K562 (cell line): ENCODE measurements at regions not wholly inside any gene's neighbourhood (a gene's known extent, or its start where the extent isn't known, plus 50 kb on each side); places are given as distances from the start of the nearest gene placed in this dataset.

Experiments used
- ATAC-seq: fragments of 200-7000 bp; cut with Tn5 transposase; 3 replicates; pipeline ENCODE4 v1.9.1; 2020; ENCODE audit warnings: moderate library complexity
- BruUV-seq: library from RNA; stranded (reverse); fragments of 400-500 nt; replicated peaks from 2 replicates; lab custom pipeline; 2021; lab: Mats Ljungman, UMichigan
- CTCF ChIA-PET: fragments of 300-600 bp; formaldehyde crosslinking; extraction: SDS; loops from one replicate; lab custom pipeline; 2021; ENCODE audit warnings: low intra/inter-chr PET ratio; lab: Yijun Ruan, JAX
- POLR2A ChIA-PET: fragments of 300-600, 350-650 bp; sonication (Branson Sonifier 250); formaldehyde crosslinking; extraction: SDS; loops from one replicate; lab custom pipeline; 2021; ENCODE audit warnings: antibody characterized with exemption, inconsistent platforms; lab: Yijun Ruan, JAX
- DNase-seq, 4 experiments: peaks; one replicate each; pipeline versions ENCODE4 v3.0.0 to v3.0.0-alpha.2; 2011 to 2018; ENCODE audit warnings: low spot score in 3 of 4, mixed read lengths in 3 of 4; ENCODE audit errors: extremely low read depth in 1 of 4
- FAIRE-seq: peaks from 2 replicates; lab custom pipeline; 2011; peaks lifted over from hg19 to GRCh38; lab: Jason Lieb, UNC
- H2AFZ ChIP-seq: 2 replicates; pipeline ENCODE4 v1.6.0; 2011; ENCODE audit warnings: low read depth, low read length, control low read depth, inconsistent platforms
- H3K27ac ChIP-seq: fragments of 200-600 bp; 3 replicates; pipeline ENCODE4 v1.8.0; 2011; ENCODE audit warnings: low read depth, mild to moderate bottlenecking, control low read depth, inconsistent platforms, low read length, moderate library complexity, mixed read lengths; ENCODE audit errors: extremely low read depth
- H3K27me3 ChIP-seq, 2 experiments: fragments of 300-600 bp in 1 of 2; 2 replicates in 1 of 2; 3 replicates in 1 of 2; pipeline versions ENCODE4 v1.6.0 to v1.8.0; 2011; ENCODE audit warnings: inconsistent platforms in 2 of 2, low read length in 2 of 2, mild to moderate bottlenecking in 1 of 2, mixed read lengths in 1 of 2, moderate library complexity in 1 of 2; ENCODE audit not compliant: control insufficient read depth in 2 of 2, insufficient read depth in 2 of 2
- H3K36me3 ChIP-seq: fragments of 300-600 bp; 3 replicates; pipeline ENCODE4 v1.8.0; 2011; ENCODE audit warnings: mild to moderate bottlenecking, low read length, inconsistent platforms; ENCODE audit not compliant: control insufficient read depth, insufficient read depth
- H3K4me1 ChIP-seq, 2 experiments: fragments of 200-600 bp in 1 of 2; replicated peaks in 1 of 2; 2 replicates in 1 of 2; 3 replicates in 1 of 2; pipeline versions ENCODE4 v1.5.1 to v1.8.0; 2011; ENCODE audit warnings: inconsistent platforms in 2 of 2, low read length in 2 of 2, mild to moderate bottlenecking in 1 of 2, mixed read lengths in 1 of 2, moderate library complexity in 1 of 2; ENCODE audit not compliant: control insufficient read depth in 2 of 2, insufficient read depth in 2 of 2
- H3K4me2 ChIP-seq: 2 replicates; pipeline ENCODE4 v1.6.1; 2011; ENCODE audit warnings: low read length, control low read depth, inconsistent platforms, mixed read lengths; ENCODE audit not compliant: insufficient read depth
- H3K4me3 ChIP-seq: fragments of 200-600 bp; sonication (generic), shearing (Covaris generic); 2 replicates; pipeline ENCODE4 v1.5.1; 2016; ENCODE audit warnings: control low read depth, inconsistent platforms
- H3K79me2 ChIP-seq: fragments of 200-600 bp; 3 replicates; pipeline ENCODE4 v1.8.0; 2011; ENCODE audit warnings: low read length, inconsistent platforms; ENCODE audit not compliant: control insufficient read depth, insufficient read depth
- H3K9ac ChIP-seq, 2 experiments: 2 replicates each; pipeline versions ENCODE4 v1.6.0 to v1.6.1; 2011; ENCODE audit warnings: low read depth in 2 of 2, low read length in 2 of 2, control low read depth in 1 of 2, inconsistent platforms in 1 of 2, mild to moderate bottlenecking in 1 of 2, mixed read lengths in 1 of 2; ENCODE audit not compliant: insufficient read depth in 1 of 2
- H3K9me1 ChIP-seq: one replicate; pipeline ENCODE4 v1.6.0; 2011; ENCODE audit warnings: inconsistent platforms, mild to moderate bottlenecking, low read length, moderate library complexity; ENCODE audit not compliant: control insufficient read depth, insufficient read depth
- H3K9me3 ChIP-seq: replicated peaks from 2 replicates; pipeline ENCODE4 v1.5.1; 2011; ENCODE audit warnings: low read depth, low read length, inconsistent platforms; ENCODE audit not compliant: control insufficient read depth, insufficient read depth
- H4K20me1 ChIP-seq: replicated peaks from 2 replicates; pipeline ENCODE4 v1.6.1; 2011; ENCODE audit warnings: low read length, inconsistent platforms, mixed read lengths; ENCODE audit not compliant: control insufficient read depth, insufficient read depth
- ARID1B ChIP-seq: fragments of 450-650 bp; IDR thresholded peaks from 2 replicates; pipeline ENCODE4 v1.6.1; 2016; ENCODE audit warnings: antibody characterized with exemption, mild to moderate bottlenecking, inconsistent platforms
- ARID4B ChIP-seq: sonication (generic); formaldehyde crosslinking; IDR thresholded peaks from 2 replicates; pipeline ENCODE4 v1.8.0; 2022; ENCODE audit warnings: mild to moderate bottlenecking, missing genetic modification reagents
- GATAD2A ChIP-seq: fragments of 450-650 bp; IDR thresholded peaks from 2 replicates; pipeline ENCODE4 v1.6.1; 2017
- GATAD2B ChIP-seq: fragments of 450-650 bp; IDR thresholded peaks from 2 replicates; pipeline ENCODE4 v1.6.1; 2017; ENCODE audit warnings: mild to moderate bottlenecking, borderline replicate concordance
- HIVEP1 ChIP-seq: fragments of 250-450 bp; sonication (Bioruptor Pico); IDR thresholded peaks from 2 replicates; pipeline ENCODE4 v1.4.0; 2020; ENCODE audit warnings: mild to moderate bottlenecking
- TCF7L2 ChIP-seq: fragments of 150-350 bp; IDR thresholded peaks from 2 replicates; pipeline ENCODE4 v1.6.1; 2016; ENCODE audit warnings: low read depth, mild to moderate bottlenecking, low read length, moderate library complexity
- USF1 ChIP-seq: sonication (generic); formaldehyde crosslinking; IDR thresholded peaks from 2 replicates; pipeline ENCODE4 v1.9.0; 2022; ENCODE audit warnings: mild to moderate bottlenecking, missing genetic modification reagents
- WGBS: fragments of 100-300 bp; shearing (Covaris generic); methylation state at CpG from one replicate; pipeline ENCODE4 v1.1.6; 2016; ENCODE audit warnings: low coverage, mixed read lengths; ENCODE audit not compliant: insufficient coverage; ENCODE audit errors: missing lambda C conversion rate; 5-methylcytosine and 5-hydroxymethylcytosine counted together
- in situ Hi-C: fragments of 300-500 bp; cut with MboI; formaldehyde crosslinking; loops from 4 replicates; pipeline ENCODE4 v1.15.0; 2018; ENCODE audit warnings: inconsistent platforms, mixed read lengths
- intact Hi-C: fragments of 100-400 bp; cut with micrococcal nuclease; formaldehyde crosslinking; loops from 2 replicates; pipeline ENCODE4 v1.14.2; 2022
- TF ChIP-seq, protein P1 (sequence below): fragments of 250-450 bp; sonication (Bioruptor Pico); IDR thresholded peaks from 2 replicates; pipeline ENCODE4 v1.4.0; 2020; ENCODE audit warnings: mild to moderate bottlenecking, moderate library complexity

GRCh38 chr9:26112724-26113123 is 434.5 kb upstream of the TUSC1 start:
- Histone ChIP-seq H3K9ac (no peak overlapping the region), H4K20me1 (no peaks in the 10 kb centered on the region), H3K9me1 (no peaks in the 10 kb centered on the region), H3K4me2 (no peak overlapping the region), H3K36me3 (no peaks in the 10 kb centered on the region), H3K27me3 (no peaks in the 10 kb centered on the region), H3K4me1 (no peaks in the 10 kb centered on the region), H2AFZ (no peak overlapping the region), H3K9me3 (no peaks in the 10 kb centered on the region), H3K27ac (no peak overlapping the region), H3K79me2 (no peaks in the 10 kb centered on the region), H3K4me3 (no peak overlapping the region)
- BruUV-seq: no TSS peak
- CTCF ChIA-PET: no interaction called here
- POLR2A ChIA-PET: no interaction called here
- no peak for TF ChIP-seq ARID4B (CRISPR knock-in tag)
- no peak for TF ChIP-seq ARID1B
- TF ChIP-seq, protein P1, sequence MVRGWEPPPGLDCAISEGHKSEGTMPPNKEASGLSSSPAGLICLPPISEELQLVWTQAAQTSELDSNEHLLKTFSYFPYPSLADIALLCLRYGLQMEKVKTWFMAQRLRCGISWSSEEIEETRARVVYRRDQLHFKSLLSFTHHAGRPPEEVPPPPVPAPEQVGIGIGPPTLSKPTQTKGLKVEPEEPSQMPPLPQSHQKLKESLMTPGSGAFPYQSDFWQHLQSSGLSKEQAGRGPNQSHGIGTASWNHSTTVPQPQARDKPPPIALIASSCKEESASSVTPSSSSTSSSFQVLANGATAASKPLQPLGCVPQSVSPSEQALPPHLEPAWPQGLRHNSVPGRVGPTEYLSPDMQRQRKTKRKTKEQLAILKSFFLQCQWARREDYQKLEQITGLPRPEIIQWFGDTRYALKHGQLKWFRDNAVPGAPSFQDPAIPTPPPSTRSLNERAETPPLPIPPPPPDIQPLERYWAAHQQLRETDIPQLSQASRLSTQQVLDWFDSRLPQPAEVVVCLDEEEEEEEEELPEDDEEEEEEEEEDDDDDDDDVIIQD (CRISPR knock-in tag): no peak
- TF ChIP-seq GATAD2A: no peak
- no peak for TF ChIP-seq USF1 (CRISPR knock-in tag)
- TF ChIP-seq TCF7L2: no peak
- no peak for TF ChIP-seq GATAD2B
- no peak for TF ChIP-seq HIVEP1
- in situ Hi-C loops: no loop called here
- intact Hi-C loops: no loop called here
- no peak for DNase-seq
- no peak for FAIRE-seq
- ATAC-seq: no peak
- WGBS: no CpG with 5 or more reads among the region's 2 CpGs
